ENCODE measurements at regions not wholly inside any gene's neighbourhood (a gene's known extent, or its start where the extent isn't known, plus 50 kb on each side); places are given as distances from the start of the nearest gene placed in this dataset.

GRCh38 chr7:7018290-7018689 lies 164.1 kb upstream of the C1GALT1 start:
- CTCF ChIA-PET = interaction anchor here (0.6 to 1.3 kb wide), 3 partner anchors 11 to 265 kb away, joined by 4 read pairs; no protein-coding TSS in a partner anchor
- no peak for TF ChIP-seq ZNF600 (tag by site-specific recombination; IDR thresholded peaks at IDR 0.05)
- no peak for TF ChIP-seq KLF8 (tag by site-specific recombination; IDR thresholded peaks at IDR 0.05)
- TF ChIP-seq SCRT2 (tag by site-specific recombination; IDR thresholded peaks at IDR 0.05) = peak; percentile 40
- TF ChIP-seq ZNF549 (tag by site-specific recombination; IDR thresholded peaks at IDR 0.05) = no peak
- TF ChIP-seq PRDM1 (tag by site-specific recombination; IDR thresholded peaks at IDR 0.05) = no peak
- Histone ChIP-seq H3K4me1 (ENCODE audit: control insufficient read depth, insufficient read depth, low read length) (no peaks in the 10 kb centered on the region), H3K4me3 (ENCODE audit: low read depth, low read length) (no peak overlapping the region), H3K27ac (ENCODE audit: extremely low read depth, low read depth, low read length) (no peak overlapping the region), H3K36me3 (ENCODE audit: control insufficient read depth in 2 of 2, insufficient read depth in 1 of 2, low read length in 2 of 2) (no peaks in the 10 kb centered on the region), H3K9me3 (ENCODE audit: control insufficient read depth, insufficient read depth, low read depth, low read length) (no peaks in the 10 kb centered on the region)
- POLR2A ChIA-PET = no interaction called here

- ChIA-PET POLR2A (no interaction called here), CTCF (no interaction called here)
- no peaks in the 10 kb centered on the region for H3K36me3 ChIP-seq (ENCODE audit: control insufficient read depth in 2 of 2, insufficient read depth in 1 of 2, low read length in 2 of 2)
- H3K4me3 ChIP-seq (ENCODE audit: low read depth, low read length) = no peak overlapping the region
- TF ChIP-seq ZNF148 (tag by site-specific recombination; IDR thresholded peaks at IDR 0.05; ENCODE audit: borderline replicate concordance) (no peak), ZNF19 (tag by site-specific recombination; IDR thresholded peaks at IDR 0.05; ENCODE audit: low read depth) (no peak)
- H3K9me3 ChIP-seq (ENCODE audit: control insufficient read depth, insufficient read depth, low read depth, low read length) = no peaks in the 10 kb centered on the region
- no peaks in the 10 kb centered on the region for H3K4me1 ChIP-seq (ENCODE audit: control insufficient read depth, insufficient read depth, low read length)
- H3K27ac ChIP-seq (ENCODE audit: extremely low read depth, low read depth, low read length) = no peak overlapping the region
These were observed 150.1 kb upstream of the C1GALT1 start for GRCh38 chr7:7032221-7032620.

GRCh38 chr7:7035851-7036250 lies 146.5 kb upstream of the C1GALT1 start:
- Histone ChIP-seq H3K9me3 (ENCODE audit: control insufficient read depth, insufficient read depth, low read depth, low read length) (no peaks in the 10 kb centered on the region), H3K27ac (ENCODE audit: extremely low read depth, low read depth, low read length) (no peak overlapping the region), H3K36me3 (ENCODE audit: control insufficient read depth in 2 of 2, insufficient read depth in 1 of 2, low read length in 2 of 2) (no peaks in the 10 kb centered on the region), H3K4me3 (ENCODE audit: low read depth, low read length) (no peak overlapping the region), H3K4me1 (ENCODE audit: control insufficient read depth, insufficient read depth, low read length) (no peaks in the 10 kb centered on the region)
- ChIA-PET CTCF (no interaction called here), POLR2A (no interaction called here)
- TF ChIP-seq HIC1 (tag by site-specific recombination; IDR thresholded peaks at IDR 0.05) = no peak
- TF ChIP-seq ZNF169 (tag by site-specific recombination; IDR thresholded peaks at IDR 0.05) = no peak
- TF ChIP-seq ZNF501 (tag by site-specific recombination; IDR thresholded peaks at IDR 0.05) = no peak
- TF ChIP-seq GLI2 (tag by site-specific recombination; IDR thresholded peaks at IDR 0.05; ENCODE audit: borderline replicate concordance, low read depth) = no peak
- TF ChIP-seq ZNF692 (tag by site-specific recombination; IDR thresholded peaks at IDR 0.05) = no peak
- TF ChIP-seq ZNF292 (tag by site-specific recombination; IDR thresholded peaks at IDR 0.05; ENCODE audit: borderline replicate concordance, low read depth) = no peak
- no peak for TF ChIP-seq ELK4 (IDR thresholded peaks at IDR 0.05; ENCODE audit: borderline replicate concordance, low read depth, low read length)
- TF ChIP-seq ZNF664 (tag by site-specific recombination; IDR thresholded peaks at IDR 0.05) = no peak
- no peak for TF ChIP-seq ZNF239 (tag by site-specific recombination; IDR thresholded peaks at IDR 0.05)
- TF ChIP-seq ZBTB11 (tag by site-specific recombination; conservative IDR thresholded peaks at IDR 0.05; ENCODE audit: low read depth) = no peak
- no peak for TF ChIP-seq ZNF133 (tag by site-specific recombination; IDR thresholded peaks at IDR 0.05)
- no peak for TF ChIP-seq KLF7 (tag by site-specific recombination; IDR thresholded peaks at IDR 0.05; ENCODE audit: borderline replicate concordance)
- TF ChIP-seq ZBTB8A (tag by site-specific recombination; IDR thresholded peaks at IDR 0.05) = no peak
